GM19438 (cell line): ENCODE measurements at regions not wholly inside any gene's neighbourhood (a gene's known extent, or its start where the extent isn't known, plus 50 kb on each side); places are given as distances from the start of the nearest gene placed in this dataset.

ENCODE experiments used
- ATAC-seq: cut with Tn5 transposase; IDR thresholded peaks from one replicate; pipeline ENCODE4 v1.9.1; 2021; ENCODE audit warnings: low read depth; ENCODE audit not compliant: unreplicated experiment

DNA sequence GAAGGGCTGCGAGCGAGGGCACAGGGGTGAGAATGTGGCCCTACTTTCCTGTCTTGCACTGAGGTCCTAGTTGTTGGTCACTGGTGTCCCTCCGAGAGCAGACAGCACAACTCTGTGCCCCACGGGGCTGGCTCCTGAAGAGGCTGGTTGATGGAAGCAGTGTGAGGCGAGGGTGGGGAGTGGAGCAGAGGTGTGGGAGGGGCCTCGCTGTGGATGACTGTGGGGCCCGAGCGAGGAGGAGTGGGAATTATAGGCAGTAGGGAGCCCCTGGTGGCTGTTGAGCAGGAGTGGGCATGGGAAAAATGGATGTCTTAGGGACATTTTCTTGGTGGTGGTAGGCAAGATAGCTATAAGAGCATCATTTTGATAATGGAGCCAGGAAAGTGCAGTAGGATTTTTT is 660.5 kb upstream of the HS6ST1 start:
- no peak for ATAC-seq

GRCh38 chr2:128980475-128980874 is 661.8 kb upstream of the HS6ST1 start:
- ATAC-seq: no peak

DNA sequence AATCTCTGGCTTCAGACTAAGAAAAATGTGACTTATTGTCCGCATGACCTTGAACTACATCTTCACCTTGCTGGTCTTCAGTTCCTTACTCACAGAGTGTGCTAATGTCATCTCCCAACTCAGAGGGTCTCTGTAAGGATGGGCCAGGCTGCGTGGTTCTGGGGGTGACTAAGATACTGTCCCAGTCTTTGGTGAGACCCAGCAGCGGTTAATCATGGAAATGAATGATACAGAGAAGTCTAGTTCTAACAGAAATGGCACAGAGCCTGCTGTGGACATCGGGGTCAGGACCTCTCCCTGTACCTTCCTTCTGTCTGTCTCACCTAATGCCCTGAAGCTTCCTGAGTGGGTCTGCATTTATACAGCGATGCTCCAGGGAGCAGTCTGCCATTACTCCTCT is 662.7 kb upstream of the HS6ST1 start:
- no peak for ATAC-seq

DNA sequence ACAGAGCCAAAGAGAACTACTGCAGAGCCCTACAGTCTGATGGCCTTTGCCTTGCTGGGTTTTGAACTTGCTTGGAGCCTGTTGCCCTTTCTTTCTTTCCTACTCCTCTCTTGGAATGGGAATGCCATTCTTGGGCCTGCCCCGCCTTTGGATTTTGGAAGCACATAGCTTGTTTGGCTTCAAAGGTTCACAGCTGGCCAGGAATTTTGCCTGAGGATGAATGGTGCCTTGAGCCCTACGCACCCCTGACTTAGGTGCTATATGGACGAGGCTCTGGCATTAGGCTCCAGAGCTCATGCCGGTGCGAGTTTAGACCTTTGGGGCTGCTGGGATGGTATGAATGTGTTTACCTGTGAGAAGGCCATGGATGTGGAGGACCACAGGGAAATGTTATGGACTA is 663.3 kb upstream of the HS6ST1 start:
- no peak for ATAC-seq

DNA sequence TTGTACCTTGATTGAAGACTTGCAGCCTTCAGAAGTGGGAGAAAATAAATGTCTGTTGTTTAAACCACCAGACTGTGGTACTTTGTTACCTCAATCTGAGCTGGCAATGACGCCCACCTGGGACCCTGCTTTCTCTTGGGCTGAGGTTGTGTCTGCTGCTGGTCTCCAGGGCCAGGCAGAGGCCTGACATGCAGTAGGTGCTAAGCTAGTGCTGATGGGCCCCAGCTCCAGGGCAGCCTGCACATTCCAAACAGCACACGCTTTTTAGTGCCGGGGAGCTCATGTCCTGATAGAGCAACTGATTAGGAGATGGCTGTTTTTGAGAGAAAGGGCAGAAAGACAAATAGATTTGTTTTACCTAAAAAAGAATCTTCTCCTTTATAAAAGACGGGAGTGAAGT is 664.0 kb upstream of the HS6ST1 start:
- no peak for ATAC-seq

DNA sequence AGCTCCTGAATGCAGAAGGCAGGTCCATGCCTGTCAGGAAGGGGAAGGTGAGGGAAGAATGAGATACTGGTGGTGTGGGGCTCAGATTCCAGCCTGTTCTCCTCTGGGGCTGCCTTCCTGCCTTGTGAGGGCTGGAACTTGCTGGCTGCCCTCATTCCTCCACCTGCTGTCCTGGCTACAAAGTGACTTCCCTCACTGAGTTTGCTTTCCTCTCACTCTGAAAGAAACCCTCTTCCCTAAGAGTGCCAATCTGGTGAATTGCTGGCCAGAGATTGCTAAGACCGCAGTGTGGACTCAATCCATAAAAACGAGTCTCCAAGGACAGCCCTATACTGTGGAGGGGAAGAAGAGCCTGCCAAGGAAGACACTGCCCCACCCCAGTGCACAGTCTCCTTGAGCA is 664.4 kb upstream of the HS6ST1 start:
- no peak for ATAC-seq

DNA sequence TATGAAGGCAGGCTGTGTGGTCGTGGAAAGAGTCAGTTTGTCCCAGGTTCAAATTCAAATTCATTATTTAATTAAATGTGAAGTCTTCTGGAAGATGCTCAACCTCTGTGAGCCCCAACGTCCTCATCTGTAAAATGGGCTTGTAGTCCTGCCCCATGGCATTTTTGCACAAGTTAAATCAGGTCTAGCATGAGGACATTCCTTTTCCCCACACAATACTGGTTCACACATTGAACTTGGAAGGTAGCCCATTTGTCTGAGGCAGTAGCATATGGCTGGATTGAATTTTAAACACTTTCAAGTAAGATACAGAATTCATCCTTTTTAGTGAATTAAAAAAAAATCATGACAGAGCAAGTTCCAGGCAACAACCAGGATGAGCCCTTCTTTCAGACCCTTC is 665.4 kb upstream of the HS6ST1 start:
- ATAC-seq: no peak

DNA sequence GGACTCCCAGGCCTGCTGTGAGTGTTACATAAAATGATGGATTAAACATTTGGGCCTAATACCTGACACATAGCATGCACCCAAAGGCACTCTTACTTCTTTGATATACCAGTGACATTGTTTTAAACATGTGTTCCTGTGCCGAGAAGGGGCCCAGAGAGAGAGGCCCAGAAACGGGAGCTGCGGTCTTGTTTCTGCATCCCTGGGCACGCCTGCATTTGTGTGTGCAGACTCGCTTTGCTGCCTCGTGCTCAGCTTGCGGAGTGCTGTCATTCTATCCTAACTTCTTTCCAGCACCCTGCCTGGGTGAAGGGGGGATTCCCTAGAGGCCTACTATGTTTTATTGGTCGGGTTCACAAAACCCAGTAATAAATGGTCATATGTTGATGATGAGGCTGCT is 666.2 kb upstream of the HS6ST1 start:
- ATAC-seq: no peak

DNA sequence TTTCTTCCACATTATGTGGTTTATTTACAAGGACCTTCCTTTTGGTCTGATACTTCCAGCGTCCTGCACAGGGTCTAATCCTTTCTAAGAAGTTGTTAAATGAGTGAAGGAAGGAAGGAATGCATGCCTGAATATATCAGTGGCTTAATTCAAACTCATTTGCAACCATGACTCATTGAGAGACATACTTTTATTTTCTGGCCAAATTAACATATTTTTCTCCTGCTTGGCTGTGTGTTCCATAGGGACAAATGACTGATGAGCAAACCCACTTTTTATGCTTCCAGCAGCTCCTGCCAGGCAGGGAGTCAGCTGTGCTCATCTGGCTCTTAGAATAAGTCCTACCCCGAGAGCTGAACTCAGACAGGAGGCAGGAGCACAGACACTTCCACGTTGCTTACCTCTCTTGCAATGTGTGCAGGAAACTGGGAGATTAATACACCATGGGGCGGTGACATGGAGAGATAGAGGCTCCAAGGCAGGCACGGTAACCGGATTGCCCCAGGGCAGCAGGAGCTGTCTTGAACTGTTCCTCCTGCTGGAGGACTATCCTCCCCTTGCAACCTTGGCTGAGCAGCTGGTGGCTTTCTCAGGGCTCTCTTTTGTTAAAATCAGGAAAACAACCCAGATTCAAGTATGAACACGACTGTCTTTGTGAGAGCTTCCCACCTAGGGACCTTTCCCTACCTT is 667.5 kb upstream of the HS6ST1 start:
- no peak for ATAC-seq

DNA sequence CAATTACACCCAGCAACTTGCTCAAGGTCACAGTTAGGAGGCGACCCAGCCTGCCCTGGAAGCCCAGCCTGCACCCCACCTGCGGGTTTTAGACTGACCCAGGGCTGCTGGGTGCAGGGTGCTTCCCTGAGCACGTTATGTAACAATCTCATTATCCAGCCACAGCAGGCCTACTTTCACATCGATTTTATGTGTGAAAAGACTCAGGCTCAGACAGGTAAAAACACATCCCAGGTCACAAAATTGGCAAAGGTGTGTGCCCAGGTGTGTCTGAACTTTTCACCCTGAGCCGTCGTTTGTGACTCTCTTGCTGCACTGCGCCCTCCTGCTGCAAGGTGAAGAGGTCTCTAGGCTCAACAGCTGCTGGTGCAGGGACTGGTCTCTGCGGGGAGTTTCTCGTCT is 668.2 kb upstream of the HS6ST1 start:
- ATAC-seq: no peak

GRCh38 chr2:128988326-128988725 is 669.7 kb upstream of the HS6ST1 start:
- no peak for ATAC-seq

DNA sequence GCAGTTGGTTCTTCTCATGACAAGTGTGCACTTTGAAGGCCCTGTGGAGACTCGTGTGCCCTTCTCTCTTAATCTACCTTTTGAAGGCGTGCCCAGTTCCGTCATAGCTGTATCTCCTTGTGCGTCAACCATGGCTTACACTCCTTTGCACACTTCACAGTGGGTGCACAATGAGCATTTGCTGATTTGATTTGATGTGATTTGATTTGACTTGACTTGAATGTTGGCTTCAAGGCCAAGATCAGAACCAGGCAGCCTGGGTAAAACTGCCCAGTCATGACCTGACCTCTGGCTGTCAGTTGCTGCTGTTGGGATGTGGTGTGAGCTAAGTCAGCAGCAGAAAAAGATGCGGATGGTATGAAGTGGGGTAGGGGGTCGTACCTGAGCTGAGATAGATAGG is 670.3 kb upstream of the HS6ST1 start:
- no peak for ATAC-seq

DNA sequence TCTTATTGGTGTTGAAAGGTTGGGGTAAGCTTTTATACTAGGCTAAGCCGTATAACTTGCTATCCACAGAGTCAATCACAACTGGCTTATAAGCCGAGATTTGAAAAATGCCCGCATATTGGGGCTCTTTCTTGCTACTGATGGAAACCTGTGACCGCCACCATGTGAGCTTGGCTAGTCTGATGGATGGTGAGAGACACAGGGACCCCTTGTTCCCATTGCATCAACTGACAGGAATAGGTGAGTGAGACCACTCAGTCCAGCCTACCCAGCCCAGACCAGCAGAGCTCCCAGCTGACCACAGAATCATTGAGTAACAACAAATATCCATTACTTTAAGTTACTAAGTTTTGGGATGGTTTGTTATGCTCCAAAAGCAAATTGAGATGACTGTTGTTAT is 676.4 kb upstream of the HS6ST1 start:
- ATAC-seq: no peak

DNA sequence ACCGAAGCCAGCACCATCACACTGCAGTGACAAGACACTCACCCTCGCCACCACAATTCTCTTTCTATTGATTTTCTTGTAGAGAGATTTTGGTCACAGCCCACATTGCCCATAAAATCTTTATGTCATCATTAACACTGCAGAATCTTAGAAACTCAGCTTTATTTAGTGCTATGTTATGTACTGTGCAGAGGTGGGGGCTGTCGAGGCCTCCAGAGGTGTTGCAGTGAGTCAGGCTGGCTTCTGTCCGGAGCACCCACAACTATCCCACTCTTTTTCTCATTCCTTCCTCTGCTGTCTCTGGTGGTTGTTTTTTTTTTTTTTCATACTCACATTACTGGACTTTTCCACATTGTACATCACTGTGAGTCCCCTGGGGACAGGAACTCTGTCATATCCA is 677.4 kb upstream of the HS6ST1 start:
- no peak for ATAC-seq

DNA sequence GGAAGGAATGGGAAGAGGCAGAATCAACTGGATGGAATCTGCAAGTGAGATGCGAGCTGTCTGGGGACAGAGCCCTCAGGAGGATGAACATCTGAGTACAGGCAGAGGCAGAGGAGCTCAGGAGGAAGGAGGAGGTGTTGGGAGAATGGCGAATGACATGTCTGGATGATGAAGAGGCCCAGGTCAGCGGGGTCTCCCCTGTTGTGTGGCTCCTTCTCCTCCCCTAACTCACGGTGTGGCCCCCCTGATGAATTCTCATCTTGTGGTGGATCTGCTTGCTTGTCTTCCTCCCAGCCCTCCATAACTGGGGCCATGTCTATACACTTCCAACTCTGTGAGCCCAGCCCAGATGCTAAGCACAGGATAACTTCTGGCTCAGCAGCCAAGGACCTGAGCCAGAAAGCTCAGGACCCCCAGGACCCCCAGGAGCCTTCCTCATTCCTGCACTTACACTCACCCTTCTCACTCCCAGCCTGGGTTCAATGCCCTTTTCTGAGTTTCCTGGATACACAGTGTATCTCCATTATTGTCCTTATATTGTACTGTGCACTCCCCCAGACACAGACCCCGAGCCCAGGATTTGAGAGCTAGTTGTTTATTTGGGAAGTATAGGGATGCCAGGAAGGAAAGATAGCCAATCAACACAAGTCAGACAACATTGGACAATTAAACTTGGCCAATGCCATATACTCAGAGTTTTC is 678.6 kb upstream of the HS6ST1 start:
- no peak for ATAC-seq

DNA sequence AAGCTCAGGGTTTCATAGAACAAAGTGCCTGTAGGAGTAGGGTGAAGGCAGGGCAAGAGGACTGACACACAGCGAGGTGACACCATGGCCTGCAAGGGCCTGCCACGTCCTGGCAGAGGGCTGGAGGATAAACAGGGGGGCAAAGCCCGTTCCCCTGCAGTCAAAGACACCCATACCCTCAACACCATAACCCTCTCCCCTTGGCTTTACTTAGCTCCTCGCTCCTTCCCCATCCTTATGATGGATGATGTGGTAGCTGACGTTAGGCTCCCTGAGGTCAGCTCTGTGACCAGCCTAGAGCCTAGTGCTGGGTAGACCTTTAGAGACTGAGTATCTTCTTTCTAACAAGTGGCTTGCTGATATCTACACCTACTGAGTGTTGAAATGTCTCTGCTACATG is 683.3 kb upstream of the HS6ST1 start:
- no peak for ATAC-seq

DNA sequence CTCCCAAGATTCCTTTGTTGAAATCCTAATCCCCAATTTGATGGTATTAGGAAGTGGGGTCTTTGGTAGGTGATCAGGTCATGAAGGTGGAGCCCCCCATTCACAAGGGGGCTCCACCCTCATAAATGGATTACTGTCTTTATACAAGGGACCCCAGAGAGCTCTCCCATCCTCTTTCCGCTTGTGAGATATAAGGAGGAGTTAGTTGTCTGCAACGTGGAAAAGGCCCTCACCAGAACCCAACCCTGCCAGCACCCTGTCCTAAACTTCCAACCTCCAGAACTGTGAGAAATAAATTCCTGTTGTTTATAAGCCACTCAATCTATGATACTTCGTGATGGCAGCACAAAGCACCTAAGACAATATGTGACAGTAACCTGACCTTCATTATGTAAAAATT is 684.1 kb upstream of the HS6ST1 start:
- no peak for ATAC-seq

GRCh38 chr2:129004485-129004884 is 685.8 kb upstream of the HS6ST1 start:
- no peak for ATAC-seq

GRCh38 chr2:129004940-129005490 is 686.3 kb upstream of the HS6ST1 start:
- ATAC-seq: no peak

DNA sequence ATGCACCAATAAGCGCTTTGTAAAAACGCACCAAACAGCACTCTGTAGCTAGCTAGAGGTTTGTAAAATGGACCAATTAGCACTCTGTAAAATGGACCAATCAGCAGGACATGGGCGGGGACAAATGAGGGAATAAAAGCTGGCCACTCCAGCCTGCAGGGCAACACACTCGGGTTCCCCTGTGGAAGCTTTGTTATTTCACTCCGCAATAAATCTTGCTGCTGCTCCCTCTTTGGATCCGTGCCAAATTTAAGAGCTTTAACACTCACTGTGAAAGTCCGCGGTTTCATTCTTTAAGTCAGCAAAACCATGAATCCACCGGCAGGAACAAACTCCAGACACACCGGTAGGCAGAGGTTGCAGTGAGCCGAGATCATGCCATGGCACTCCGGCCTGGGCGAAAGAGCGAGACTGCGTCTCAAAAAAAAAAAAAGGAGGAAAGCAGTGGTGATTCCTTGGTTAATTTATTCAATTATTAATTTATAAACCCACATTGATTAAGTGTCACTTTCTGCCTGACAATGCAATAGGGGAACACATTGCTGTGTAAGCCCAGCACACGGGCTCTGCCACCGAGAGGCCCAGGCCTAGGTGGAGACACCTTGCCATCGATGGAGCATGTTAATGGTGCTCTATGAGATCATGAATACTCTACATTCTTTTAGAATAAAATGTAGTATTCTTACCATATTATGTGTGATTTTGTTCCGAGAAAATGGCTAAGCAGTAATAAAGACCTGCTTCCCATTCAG is 687.6 kb upstream of the HS6ST1 start:
- ATAC-seq: no peak

DNA sequence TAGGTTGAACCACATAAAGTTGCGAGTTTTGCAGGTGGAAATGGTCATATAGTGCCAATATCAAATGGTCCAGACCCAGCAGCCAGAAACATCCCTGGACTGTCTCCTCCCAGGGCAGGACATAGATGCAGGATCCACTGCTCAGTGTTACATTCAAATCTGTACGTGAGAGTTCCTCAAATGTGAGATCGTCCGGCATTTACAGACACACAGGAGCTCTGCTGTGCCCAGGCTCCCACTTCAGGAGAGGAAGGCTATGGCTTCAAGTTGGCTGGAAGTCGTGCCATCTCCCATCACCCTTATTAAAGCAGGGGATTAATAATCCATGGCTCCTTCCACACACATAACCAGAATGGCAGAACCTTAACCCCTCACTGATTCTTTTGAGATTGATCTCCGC is 688.2 kb upstream of the HS6ST1 start:
- no peak for ATAC-seq
